ENCODE measurements at regions not wholly inside any gene's neighbourhood (a gene's known extent, or its start where the extent isn't known, plus 50 kb on each side); places are given as distances from the start of the nearest gene placed in this dataset.
"Not testable (repeated sequence)": the region's sequence is repeated elsewhere in the genome, so short reads cannot be mapped to it uniquely, and the experiment has no call there.

DNA sequence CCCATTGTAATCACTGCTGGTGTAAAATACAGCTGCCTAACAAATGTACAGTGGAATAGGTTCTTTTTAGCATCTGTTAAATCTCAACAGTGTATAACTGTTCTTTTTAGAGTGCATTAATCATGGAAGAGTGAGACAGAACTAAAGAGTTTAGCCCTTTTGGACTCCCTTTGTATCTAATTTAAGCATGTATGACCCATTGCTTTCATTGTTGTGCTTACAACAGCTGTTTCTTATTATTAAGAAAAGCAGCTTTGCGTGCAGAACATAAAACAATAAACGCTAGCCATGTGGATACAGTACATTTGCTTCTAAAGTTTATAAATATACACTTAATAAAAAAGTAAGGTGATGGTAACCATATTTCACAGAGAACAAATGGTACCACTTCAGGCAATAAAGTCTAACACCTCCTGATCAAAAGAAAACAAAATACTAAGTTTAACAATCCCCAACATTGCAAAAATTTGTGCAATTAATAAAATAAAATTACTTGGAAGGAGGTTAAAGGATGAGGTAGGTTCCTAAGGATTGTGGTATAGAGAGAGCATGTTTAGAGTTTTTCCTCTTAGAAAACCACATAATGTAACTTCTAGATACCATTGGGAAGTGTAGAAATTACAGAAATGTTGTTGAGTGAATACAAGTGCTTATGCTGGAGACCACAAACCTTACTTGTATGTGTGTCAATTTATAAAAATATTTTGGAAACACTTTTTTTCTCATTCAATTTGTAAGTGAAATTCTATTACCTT lies 448.7 kb downstream of the SLC6A15 start:
- Mint-ChIP-seq H3K36me3 (ENCODE audit: insufficient read depth, unreplicated experiment) (no peaks in the 10 kb centered on the region), H3K27ac (ENCODE audit: unreplicated experiment) (no peak overlapping the region), H3K9me3 (ENCODE audit: low read depth, unreplicated experiment) (no peaks in the 10 kb centered on the region), H3K27me3 (ENCODE audit: unreplicated experiment) (no peaks in the 10 kb centered on the region), H3K4me1 (ENCODE audit: low read depth, unreplicated experiment) (no peaks in the 10 kb centered on the region), H3K4me3 (ENCODE audit: low read depth, unreplicated experiment) (no peak overlapping the region)
- intact Hi-C loops (cut with micrococcal nuclease; ENCODE audit: unreplicated experiment): no loop called here
- DNase-seq: no peak
- CTCF ChIA-PET: no interaction called here
- BruUV-seq (replicated peaks): no TSS peak
- TF ChIP-seq, protein P1, sequence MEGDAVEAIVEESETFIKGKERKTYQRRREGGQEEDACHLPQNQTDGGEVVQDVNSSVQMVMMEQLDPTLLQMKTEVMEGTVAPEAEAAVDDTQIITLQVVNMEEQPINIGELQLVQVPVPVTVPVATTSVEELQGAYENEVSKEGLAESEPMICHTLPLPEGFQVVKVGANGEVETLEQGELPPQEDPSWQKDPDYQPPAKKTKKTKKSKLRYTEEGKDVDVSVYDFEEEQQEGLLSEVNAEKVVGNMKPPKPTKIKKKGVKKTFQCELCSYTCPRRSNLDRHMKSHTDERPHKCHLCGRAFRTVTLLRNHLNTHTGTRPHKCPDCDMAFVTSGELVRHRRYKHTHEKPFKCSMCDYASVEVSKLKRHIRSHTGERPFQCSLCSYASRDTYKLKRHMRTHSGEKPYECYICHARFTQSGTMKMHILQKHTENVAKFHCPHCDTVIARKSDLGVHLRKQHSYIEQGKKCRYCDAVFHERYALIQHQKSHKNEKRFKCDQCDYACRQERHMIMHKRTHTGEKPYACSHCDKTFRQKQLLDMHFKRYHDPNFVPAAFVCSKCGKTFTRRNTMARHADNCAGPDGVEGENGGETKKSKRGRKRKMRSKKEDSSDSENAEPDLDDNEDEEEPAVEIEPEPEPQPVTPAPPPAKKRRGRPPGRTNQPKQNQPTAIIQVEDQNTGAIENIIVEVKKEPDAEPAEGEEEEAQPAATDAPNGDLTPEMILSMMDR (IDR thresholded peaks at IDR 0.05; ENCODE audit: unreplicated experiment): no peak

DNA sequence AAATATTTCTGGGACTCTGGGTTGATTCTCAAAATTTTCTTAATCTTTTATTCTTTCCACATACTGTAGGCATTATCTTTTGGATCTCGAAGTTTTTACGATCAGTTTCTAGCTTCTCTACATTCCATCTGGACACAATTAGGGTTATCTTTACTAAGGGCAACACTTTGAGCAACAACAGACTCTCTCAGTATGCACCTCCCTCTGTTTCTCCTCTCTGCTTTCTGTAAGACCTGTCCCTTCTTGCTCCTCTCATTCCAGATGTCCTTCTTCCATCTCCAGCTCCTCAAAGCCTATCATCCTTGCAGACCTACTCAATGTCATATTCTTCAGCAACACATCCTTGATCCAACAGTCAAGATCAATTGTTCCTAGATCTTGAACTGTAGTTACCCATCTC lies 457.0 kb downstream of the SLC6A15 start:
- CTCF ChIA-PET: no interaction called here

DNA sequence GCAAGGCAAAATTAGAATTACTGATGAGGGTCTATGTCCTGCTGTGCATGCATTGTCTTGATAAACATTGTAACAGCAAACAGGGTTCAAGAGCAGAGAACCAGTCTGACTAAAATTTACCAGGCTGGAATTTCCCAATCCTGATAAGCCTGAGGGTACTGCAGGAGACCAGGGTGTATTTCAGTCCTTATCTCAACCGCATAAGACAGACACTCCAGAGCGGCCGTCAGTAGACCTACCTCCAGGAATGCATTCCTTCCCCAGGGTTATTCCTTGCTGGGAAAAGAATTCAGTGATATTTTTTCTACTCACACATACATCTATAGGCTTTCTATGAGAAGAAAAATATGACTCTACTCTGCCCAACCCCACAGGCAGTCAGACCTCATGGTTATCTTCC lies 466.1 kb downstream of the SLC6A15 start:
- H3K36me3 Mint-ChIP-seq (ENCODE audit: insufficient read depth, unreplicated experiment); H3K27me3 Mint-ChIP-seq (ENCODE audit: unreplicated experiment); DNase-seq; intact Hi-C loops (cut with micrococcal nuclease; ENCODE audit: unreplicated experiment); H3K4me3 Mint-ChIP-seq (ENCODE audit: low read depth, unreplicated experiment); H3K9me3 Mint-ChIP-seq (ENCODE audit: low read depth, unreplicated experiment); BruUV-seq (replicated peaks); CTCF ChIA-PET; H3K4me1 Mint-ChIP-seq (ENCODE audit: low read depth, unreplicated experiment); H3K27ac Mint-ChIP-seq (ENCODE audit: unreplicated experiment): not testable (repeated sequence)

More for the DNA sequence above, 457.0 kb downstream of the SLC6A15 start:
- no peak for DNase-seq
- no peak overlapping the region for H3K4me3 Mint-ChIP-seq (ENCODE audit: low read depth, unreplicated experiment)
- TF ChIP-seq, protein P1 (IDR thresholded peaks at IDR 0.05; ENCODE audit: unreplicated experiment): no peak
- H3K4me1 Mint-ChIP-seq (ENCODE audit: low read depth, unreplicated experiment): no peaks in the 10 kb centered on the region
- no peak overlapping the region for H3K27ac Mint-ChIP-seq (ENCODE audit: unreplicated experiment)
- intact Hi-C loops (cut with micrococcal nuclease; ENCODE audit: unreplicated experiment): no loop called here
- H3K27me3 Mint-ChIP-seq (ENCODE audit: unreplicated experiment): no peaks in the 10 kb centered on the region
- BruUV-seq (replicated peaks): no TSS peak
- H3K9me3 Mint-ChIP-seq (ENCODE audit: low read depth, unreplicated experiment): no peaks in the 10 kb centered on the region
- H3K36me3 Mint-ChIP-seq (ENCODE audit: insufficient read depth, unreplicated experiment): no peaks in the 10 kb centered on the region

DNA sequence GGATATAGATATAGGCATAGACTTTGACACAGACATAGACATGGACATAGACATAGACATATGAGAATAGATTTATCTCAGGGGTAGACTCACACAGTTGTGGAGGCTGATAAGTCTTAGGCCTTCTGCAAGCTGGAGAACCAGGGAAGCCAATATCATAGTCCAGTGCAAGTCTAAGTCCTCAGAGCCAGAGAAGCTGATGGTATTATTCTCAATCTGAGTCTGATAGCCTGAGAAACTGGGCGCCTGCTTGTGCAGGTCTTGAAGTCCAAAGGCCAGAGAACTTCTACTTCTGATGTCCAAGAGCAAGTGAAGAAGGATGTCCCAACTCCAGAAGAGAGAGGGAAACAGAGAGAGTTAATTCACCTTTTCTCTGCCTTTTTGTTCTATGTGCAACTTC lies 476.5 kb downstream of the SLC6A15 start:
- Mint-ChIP-seq H3K9me3 (ENCODE audit: low read depth, unreplicated experiment) (no peaks in the 10 kb centered on the region), H3K4me1 (ENCODE audit: low read depth, unreplicated experiment) (no peaks in the 10 kb centered on the region), H3K36me3 (ENCODE audit: insufficient read depth, unreplicated experiment) (no peaks in the 10 kb centered on the region), H3K4me3 (ENCODE audit: low read depth, unreplicated experiment) (no peak overlapping the region), H3K27me3 (ENCODE audit: unreplicated experiment) (no peaks in the 10 kb centered on the region), H3K27ac (ENCODE audit: unreplicated experiment) (no peak overlapping the region)
- BruUV-seq (replicated peaks): no TSS peak
- no peak for DNase-seq
- intact Hi-C loops (cut with micrococcal nuclease; ENCODE audit: unreplicated experiment): no loop called here
- CTCF ChIA-PET: no interaction called here
- TF ChIP-seq, protein P1 (IDR thresholded peaks at IDR 0.05; ENCODE audit: unreplicated experiment): no peak

DNA sequence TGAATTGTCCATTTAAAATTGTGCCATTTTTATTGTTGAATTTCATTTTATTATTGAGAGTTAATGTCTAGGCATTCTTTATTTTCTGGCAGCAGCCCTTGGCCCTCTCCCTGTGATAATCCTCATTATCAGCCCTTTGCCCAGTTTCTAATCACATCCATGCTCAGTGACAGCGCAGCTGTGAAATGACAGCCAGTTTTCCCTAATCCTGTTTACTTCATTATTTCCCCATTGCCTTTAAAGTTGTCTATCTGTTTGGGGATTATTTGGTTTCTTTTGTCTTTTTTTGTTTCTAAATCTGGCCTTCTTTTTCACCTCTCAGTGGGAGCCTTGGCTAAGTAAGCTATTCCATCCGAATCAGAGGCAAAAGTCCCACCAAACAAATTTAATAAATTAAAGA lies 476.9 kb downstream of the SLC6A15 start:
- TF ChIP-seq, protein P1 (IDR thresholded peaks at IDR 0.05; ENCODE audit: unreplicated experiment): no peak
- no peaks in the 10 kb centered on the region for H3K27me3 Mint-ChIP-seq (ENCODE audit: unreplicated experiment)

More for the DNA sequence above, 476.9 kb downstream of the SLC6A15 start:
- BruUV-seq (replicated peaks): no TSS peak
- no peaks in the 10 kb centered on the region for H3K9me3 Mint-ChIP-seq (ENCODE audit: low read depth, unreplicated experiment)
- no peak for DNase-seq
- H3K4me3 Mint-ChIP-seq (ENCODE audit: low read depth, unreplicated experiment): no peak overlapping the region
- H3K36me3 Mint-ChIP-seq (ENCODE audit: insufficient read depth, unreplicated experiment): no peaks in the 10 kb centered on the region
- H3K27ac Mint-ChIP-seq (ENCODE audit: unreplicated experiment): no peak overlapping the region
- intact Hi-C loops (cut with micrococcal nuclease; ENCODE audit: unreplicated experiment): no loop called here
- H3K4me1 Mint-ChIP-seq (ENCODE audit: low read depth, unreplicated experiment): no peaks in the 10 kb centered on the region
- CTCF ChIA-PET: no interaction called here
